NT2/D1 (cell line): ENCODE measurements at regions not wholly inside any gene's neighbourhood (a gene's known extent, or its start where the extent isn't known, plus 50 kb on each side); places are given as distances from the start of the nearest gene placed in this dataset.
"Not testable (repeated sequence)": the region's sequence is repeated elsewhere in the genome, so short reads cannot be mapped to it uniquely, and the experiment has no call there.

Experiments used
- DNase-seq: peaks from one replicate; pipeline ENCODE4 v3.0.0-alpha.2; 2011; ENCODE audit warnings: low read depth, low spot score
- H3K27me3 ChIP-seq: 2 replicates; pipeline ENCODE4 v1.6.0; 2011; ENCODE audit warnings: mild to moderate bottlenecking; ENCODE audit not compliant: insufficient read length, insufficient read depth
- H3K36me3 ChIP-seq: 2 replicates; pipeline ENCODE4 v1.6.1; 2011; ENCODE audit warnings: mild to moderate bottlenecking, low read length, mixed read lengths; ENCODE audit not compliant: insufficient read depth, insufficient read length
- H3K4me1 ChIP-seq: 2 replicates; pipeline ENCODE4 v1.5.1; 2011; ENCODE audit not compliant: insufficient read depth, insufficient read length
- H3K4me3 ChIP-seq: 2 replicates; pipeline ENCODE4 v1.5.1; 2011; ENCODE audit warnings: low read depth; ENCODE audit not compliant: insufficient read length
- H3K9ac ChIP-seq: 2 replicates; pipeline ENCODE4 v1.6.0; 2011; ENCODE audit warnings: low read depth; ENCODE audit not compliant: insufficient read length
- H3K9me3 ChIP-seq: 2 replicates; pipeline ENCODE4 v1.5.1; 2011; ENCODE audit warnings: mild to moderate bottlenecking, low read length; ENCODE audit not compliant: insufficient read depth
- SUZ12 ChIP-seq: IDR thresholded peaks from 2 replicates; pipeline ENCODE4 v1.6.1; 2011; ENCODE audit not compliant: insufficient read length, insufficient read depth; ENCODE audit errors: extremely low read depth
- YY1 ChIP-seq: IDR thresholded peaks from 2 replicates; pipeline ENCODE4 v1.6.1; 2011; ENCODE audit not compliant: insufficient read length, insufficient read depth
- ZNF274 ChIP-seq: IDR thresholded peaks from 2 replicates; pipeline ENCODE4 v1.6.1; 2011; ENCODE audit warnings: mild to moderate bottlenecking, low read depth, low read length

DNA sequence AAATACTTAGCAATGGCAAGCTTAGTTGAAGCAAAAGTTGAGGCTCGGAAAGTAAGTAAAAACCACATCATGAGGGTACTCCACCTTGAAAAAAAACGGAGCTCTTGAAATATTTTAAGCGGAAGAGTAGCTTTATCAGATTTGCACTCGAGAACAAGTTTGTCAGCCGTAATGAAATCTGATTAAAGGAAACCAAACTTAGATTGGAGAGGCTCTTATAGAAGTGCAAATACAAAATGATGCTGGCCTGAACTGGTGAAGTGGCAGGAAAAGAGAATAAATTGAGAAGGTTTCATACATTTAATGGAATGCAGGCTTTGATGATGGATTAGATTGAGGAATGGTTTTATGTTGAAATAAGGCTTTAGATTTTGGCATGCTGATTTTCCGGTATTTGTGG is 484.2 kb downstream of the PID1 start:
- Histone ChIP-seq H3K9me3 (no peaks in the 10 kb centered on the region), H3K36me3 (no peaks in the 10 kb centered on the region), H3K4me3 (no peak overlapping the region), H3K4me1 (no peaks in the 10 kb centered on the region), H3K9ac (no peak overlapping the region), H3K27me3 (no peaks in the 10 kb centered on the region)
- TF ChIP-seq ZNF274 (no peak), SUZ12 (no peak), YY1 (no peak)
- no peak for DNase-seq

DNA sequence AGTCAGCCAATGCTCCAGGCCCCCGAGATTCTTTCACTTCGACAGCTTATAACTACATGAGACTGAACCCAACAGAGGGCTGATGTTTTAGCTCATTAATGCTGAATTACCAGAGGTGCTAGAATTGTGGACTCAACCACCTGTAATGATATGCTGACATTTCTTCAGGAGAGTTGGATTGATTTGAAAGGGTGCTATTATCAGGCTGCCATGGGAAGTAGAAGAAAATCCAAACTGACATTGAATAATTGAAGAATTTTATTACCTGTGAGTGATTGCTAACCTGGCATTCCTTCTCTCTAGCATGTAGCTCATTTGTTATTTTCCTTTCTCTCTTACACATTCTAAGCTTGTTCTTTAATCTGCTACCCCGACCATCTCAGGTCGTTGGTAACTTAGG is 488.8 kb downstream of the PID1 start:
- Histone ChIP-seq H3K4me1 (no peaks in the 10 kb centered on the region), H3K4me3 (no peak overlapping the region), H3K36me3 (no peaks in the 10 kb centered on the region), H3K9me3 (no peaks in the 10 kb centered on the region), H3K9ac (no peak overlapping the region), H3K27me3 (no peaks in the 10 kb centered on the region)
- TF ChIP-seq YY1 (no peak), SUZ12 (no peak), ZNF274 (no peak)
- no peak for DNase-seq

DNA sequence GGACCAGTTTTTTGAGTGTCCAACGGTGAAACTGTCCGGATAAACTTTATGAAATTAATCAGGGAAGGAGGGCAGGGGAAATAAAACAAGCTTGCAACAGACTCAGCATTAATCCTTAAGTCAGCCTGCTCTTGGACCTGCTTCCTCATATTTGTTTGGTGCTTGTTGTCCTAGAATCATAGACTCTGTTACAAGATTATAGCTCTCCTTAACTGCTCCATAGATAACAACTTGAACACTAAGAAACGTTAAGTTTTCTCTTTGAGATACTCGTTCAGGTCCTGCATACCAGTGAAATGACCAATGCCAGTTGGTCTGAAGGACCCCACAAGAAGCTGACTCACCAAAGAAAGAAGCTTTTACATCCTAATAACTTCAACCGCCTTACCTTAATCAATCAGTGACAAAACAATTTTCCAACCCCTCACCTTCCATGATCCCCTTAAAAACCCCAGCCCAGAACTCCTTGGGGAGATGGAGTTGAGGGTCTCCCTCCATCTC is 493.2 kb downstream of the PID1 start:
- DNase-seq = no peak
- H3K36me3 ChIP-seq = no peaks in the 10 kb centered on the region
- TF ChIP-seq YY1 (no peak), ZNF274 (no peak), SUZ12 (no peak)
- H3K27me3 ChIP-seq = no peaks in the 10 kb centered on the region
- H3K4me3 ChIP-seq = no peak overlapping the region
- no peak overlapping the region for H3K9ac ChIP-seq
- H3K9me3 ChIP-seq = no peaks in the 10 kb centered on the region
- H3K4me1 ChIP-seq = no peaks in the 10 kb centered on the region

DNA sequence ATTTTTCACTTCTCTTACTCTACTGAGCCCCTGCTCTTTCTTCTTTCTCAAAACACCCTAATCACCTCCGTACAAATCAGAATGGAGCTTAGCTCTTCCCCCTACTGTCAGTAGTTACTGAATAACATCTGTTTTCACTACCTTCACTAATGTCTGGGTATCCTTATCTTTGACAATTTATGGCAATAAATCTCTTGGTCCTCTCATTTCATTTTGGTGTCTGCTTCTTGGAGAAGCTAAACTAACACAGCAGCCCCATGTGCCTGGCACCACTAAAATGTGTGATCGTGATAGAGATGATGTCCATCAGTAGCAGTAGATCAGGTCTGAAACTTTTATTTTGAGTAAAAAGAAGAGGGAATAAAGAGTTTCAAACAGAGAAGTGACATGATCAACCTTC is 496.5 kb downstream of the PID1 start:
- Histone ChIP-seq H3K36me3 (no peaks in the 10 kb centered on the region), H3K9ac (no peak overlapping the region), H3K4me3 (no peak overlapping the region), H3K27me3 (no peaks in the 10 kb centered on the region), H3K4me1 (no peaks in the 10 kb centered on the region), H3K9me3 (no peaks in the 10 kb centered on the region)
- no peak for DNase-seq
- TF ChIP-seq ZNF274 (no peak), YY1 (no peak), SUZ12 (no peak)

DNA sequence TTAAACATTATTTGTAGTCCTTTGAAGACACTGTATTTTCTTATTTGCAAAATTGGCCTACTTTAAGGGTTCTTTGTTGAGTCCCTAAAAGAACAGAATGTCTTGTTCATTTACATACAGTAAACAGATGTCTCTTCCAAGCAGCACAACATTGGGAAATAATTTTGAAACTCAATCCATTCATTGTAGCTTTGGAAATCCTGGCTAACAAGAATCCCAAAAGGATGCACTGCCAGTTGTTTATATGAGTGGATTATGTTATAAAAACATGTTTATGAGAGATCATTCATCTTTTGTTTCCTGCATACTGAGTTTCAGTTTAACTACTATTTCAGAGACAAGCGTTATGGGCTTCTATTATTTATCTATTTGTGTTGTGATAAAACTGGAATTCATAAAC is 499.3 kb downstream of the PID1 start:
- peaks cover 10% of the 10 kb centered on the region; the same call in 1 of the 2 replicates for H3K9me3 ChIP-seq
- H3K4me3 ChIP-seq = no peak overlapping the region
- no peak overlapping the region for H3K9ac ChIP-seq
- no peaks in the 10 kb centered on the region for H3K27me3 ChIP-seq
- no peaks in the 10 kb centered on the region for H3K4me1 ChIP-seq
- TF ChIP-seq ZNF274 (no peak), SUZ12 (no peak), YY1 (no peak)
- no peak for DNase-seq
- no peaks in the 10 kb centered on the region for H3K36me3 ChIP-seq

DNA sequence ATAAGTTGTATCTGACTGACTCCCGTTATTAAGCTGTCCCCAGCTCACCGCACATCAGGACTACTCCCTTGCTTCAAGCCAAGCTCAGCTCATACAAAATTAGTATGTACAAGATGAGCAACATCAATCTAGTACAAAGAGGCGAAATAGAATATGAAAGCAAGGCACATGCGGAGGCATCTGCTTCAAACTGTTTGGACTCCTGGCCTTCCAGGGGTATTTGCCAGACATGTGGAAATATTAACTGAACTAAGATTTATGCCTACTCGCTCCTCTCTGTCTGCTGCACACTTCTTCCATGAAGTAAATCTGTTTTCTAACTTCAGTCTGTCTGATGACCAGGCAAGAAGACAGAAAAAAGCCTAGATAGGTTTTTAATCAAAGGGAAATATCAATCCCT is 499.8 kb downstream of the PID1 start:
- H3K9me3 ChIP-seq = peaks cover 10% of the 10 kb centered on the region; the same call in 1 of the 2 replicates
- H3K9ac ChIP-seq = no peak overlapping the region
- H3K27me3 ChIP-seq = no peaks in the 10 kb centered on the region
- no peak overlapping the region for H3K4me3 ChIP-seq
- no peaks in the 10 kb centered on the region for H3K4me1 ChIP-seq
- DNase-seq = no peak
- H3K36me3 ChIP-seq = no peaks in the 10 kb centered on the region
- TF ChIP-seq ZNF274 (no peak), YY1 (no peak), SUZ12 (no peak)

DNA sequence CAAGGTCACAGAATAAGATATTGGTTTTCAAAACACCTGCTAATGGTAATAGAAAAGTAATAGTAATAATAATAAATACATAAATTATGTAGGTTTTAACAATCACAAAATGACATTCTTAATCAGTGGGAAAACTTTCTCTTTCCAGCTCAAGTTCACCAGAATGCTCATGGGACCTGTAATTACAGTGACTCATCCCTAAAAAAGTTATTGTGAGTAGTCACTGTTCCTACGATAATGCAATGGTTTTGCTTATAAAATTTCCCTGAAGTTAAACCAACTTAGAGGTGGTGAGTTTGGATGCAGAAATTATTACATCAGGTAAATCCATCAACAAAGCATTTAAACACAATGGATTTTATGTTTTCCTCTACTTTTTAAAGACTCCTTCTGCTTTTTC is 502.3 kb downstream of the PID1 start:
- TF ChIP-seq SUZ12 (no peak), ZNF274 (no peak)
- peaks cover 10% of the 10 kb centered on the region; the same call in 1 of the 2 replicates for H3K9me3 ChIP-seq
- no peaks in the 10 kb centered on the region for H3K36me3 ChIP-seq
- H3K4me1 ChIP-seq = no peaks in the 10 kb centered on the region
- H3K27me3 ChIP-seq = no peaks in the 10 kb centered on the region
- no peak for DNase-seq
- no peak overlapping the region for H3K4me3 ChIP-seq
- H3K9ac ChIP-seq = no peak overlapping the region

DNA sequence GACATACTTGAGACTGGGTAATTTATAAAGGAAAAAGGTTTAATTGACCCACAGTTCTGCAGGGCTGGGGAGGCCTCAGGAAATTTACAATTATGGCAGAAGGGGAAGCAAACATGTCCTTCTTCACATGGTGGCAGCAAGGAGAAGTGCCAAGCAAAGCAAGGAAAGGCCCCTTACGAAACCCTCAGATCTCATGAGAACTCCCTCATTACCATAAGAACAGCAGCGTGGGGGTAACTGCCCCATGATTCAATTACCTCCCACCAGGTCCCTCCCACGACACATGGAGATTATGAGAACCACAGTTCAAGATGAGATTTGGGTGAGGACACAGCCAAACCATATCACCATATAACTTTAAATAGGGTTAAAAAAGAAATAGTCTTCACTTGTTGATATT is 502.9 kb downstream of the PID1 start:
- not testable (repeated sequence) for H3K9me3 ChIP-seq, H3K27me3 ChIP-seq, DNase-seq, H3K4me3 ChIP-seq, H3K36me3 ChIP-seq, H3K9ac ChIP-seq, H3K4me1 ChIP-seq
